NCI-H82 (cell line): ENCODE measurements at regions not wholly inside any gene's neighbourhood (a gene's known extent, or its start where the extent isn't known, plus 50 kb on each side); places are given as distances from the start of the nearest gene placed in this dataset.

ENCODE experiments used
- DNase-seq: peaks from one replicate; lab custom pipeline; 2025; lab: John Stamatoyannopoulos, UW

GRCh38 chr3:176794406-176794805, 402.9 kb downstream of the TBL1XR1 start:
- no peak for DNase-seq

- no peak for DNase-seq
Measured at GRCh38 chr3:176789947-176790346, 407.3 kb downstream of the TBL1XR1 start.

DNA sequence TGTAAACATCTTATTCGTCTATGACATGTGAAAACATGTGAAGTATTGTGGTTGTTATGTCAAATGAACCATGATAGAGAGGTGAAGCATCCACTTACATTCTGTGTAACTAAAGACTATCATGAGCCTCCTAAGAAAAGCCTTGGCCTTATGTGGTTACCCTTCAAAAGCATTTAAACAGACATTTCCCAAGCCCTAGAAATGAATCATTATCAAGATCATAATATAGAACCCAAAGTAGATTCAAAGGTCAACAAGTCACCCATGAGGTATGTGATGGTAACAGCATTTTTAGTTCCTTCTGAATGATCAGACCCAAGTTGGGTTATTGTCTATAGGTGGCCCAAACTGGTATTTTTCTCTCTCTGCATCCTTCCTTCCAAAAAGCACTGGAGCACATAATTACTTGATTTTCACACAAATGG, 408.0 kb downstream of the TBL1XR1 start:
- DNase-seq, result no peak

GRCh38 chr3:176787506-176787905, 409.8 kb downstream of the TBL1XR1 start:
- peak; percentile 19 for DNase-seq

- no peak for DNase-seq
Measured at GRCh38 chr3:176785171-176785570, 412.1 kb downstream of the TBL1XR1 start.

GRCh38 chr3:176780766-176781165, 416.5 kb downstream of the TBL1XR1 start:
- no peak for DNase-seq

GRCh38 chr3:176776622-176777175, 420.6 kb downstream of the TBL1XR1 start:
- DNase-seq, result no peak

DNA sequence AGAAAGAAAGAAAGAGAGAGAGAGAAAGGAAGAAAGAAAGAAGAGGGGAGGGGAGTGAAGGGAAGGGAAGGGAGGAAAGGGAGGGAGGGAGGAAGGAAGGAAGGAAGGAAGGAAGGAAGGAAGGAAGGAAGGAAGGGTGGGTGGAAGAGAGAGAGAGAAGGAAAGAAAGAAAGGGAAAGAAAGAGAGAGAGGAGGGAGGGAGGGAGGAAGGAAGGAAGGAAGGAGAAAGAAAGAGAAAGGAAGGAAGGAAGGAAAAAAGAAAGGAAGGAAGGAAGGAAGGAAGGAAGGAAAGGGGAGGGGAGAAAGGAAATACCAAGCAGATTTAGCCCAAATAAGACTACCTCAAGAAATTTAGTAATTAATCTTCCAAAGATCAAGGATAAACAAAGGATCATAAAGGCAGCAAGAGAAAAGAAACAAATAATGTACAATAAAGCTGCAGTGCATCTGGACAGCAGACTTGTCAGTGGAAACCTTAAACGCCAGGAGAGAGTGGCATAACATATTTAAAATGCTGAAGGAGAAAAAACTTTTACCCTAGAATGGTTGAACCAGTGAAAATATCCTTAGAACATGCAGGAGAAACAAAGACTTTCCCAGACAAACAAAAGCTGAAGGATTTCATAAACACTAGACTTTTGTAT, 427.6 kb downstream of the TBL1XR1 start:
- no peak for DNase-seq

- DNase-seq, result no peak
Measured at GRCh38 chr3:176767385-176767784, 429.9 kb downstream of the TBL1XR1 start.

DNA sequence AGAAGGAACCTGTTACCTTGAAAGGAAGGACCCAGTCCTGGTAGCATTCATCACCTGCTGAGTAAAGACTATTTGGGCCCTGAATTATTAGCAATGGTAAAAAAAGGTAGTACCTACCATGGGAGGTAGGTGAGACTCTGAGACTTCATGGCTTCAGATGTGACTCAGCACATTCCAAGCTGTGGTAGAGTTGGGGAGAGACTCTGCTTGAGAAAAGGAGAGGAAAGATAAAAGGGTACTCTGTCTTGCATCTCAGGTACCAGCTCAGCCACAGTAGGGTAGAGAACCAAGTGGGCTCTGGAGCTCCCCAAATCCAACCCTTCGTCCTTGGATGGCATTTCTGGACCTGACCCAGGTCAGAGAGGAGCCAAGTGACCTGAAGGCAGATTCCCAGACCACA, 430.4 kb downstream of the TBL1XR1 start:
- no peak for DNase-seq

- DNase-seq, result no peak
Measured at GRCh38 chr3:176765382-176765900, 431.8 kb downstream of the TBL1XR1 start.

GRCh38 chr3:176759815-176760506, 437.3 kb downstream of the TBL1XR1 start:
- DNase-seq, result no peak

DNA sequence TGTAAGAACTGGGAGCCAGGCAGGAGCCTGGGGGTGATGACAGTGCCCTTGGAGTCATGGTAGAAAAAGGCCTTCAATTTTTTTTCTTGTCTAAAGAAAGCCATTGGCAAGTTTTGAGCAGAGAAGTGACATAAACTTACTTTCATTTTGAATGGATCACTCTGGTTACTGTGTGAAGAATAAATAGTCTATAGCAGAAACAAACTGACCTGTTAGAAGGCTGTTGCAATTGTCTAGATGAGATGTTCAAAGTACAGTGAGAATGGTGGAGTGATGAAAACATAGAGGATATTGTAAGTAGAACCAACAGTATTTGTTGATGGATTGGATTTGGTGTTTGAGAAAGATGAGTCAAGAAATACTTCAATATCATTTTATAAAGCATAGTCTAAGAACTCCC, 439.9 kb downstream of the TBL1XR1 start:
- no peak for DNase-seq

DNA sequence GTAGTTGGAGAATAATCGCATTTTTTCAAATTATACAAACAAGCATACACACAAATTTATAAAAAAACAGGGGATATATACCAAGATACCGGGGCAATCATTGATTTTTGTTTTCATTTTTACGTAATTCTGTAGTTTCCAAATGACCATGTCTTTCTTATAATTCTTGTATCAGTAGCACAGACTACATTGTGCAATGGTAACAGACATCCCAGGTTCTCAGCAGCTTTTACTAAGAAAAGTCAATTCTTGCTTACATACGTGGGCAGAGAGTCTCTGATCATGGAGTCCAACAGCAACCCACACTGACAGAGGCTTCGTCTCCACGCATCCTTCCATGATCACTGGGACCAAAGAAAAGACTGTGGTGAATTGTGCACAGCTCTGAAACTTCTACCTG, 441.3 kb downstream of the TBL1XR1 start:
- no peak for DNase-seq

GRCh38 chr3:176755552-176755951, 441.7 kb downstream of the TBL1XR1 start:
- DNase-seq, result no peak

GRCh38 chr3:176741664-176742047, 455.6 kb downstream of the TBL1XR1 start:
- no peak for DNase-seq

- no peak for DNase-seq
Measured at GRCh38 chr3:176740906-176741663, 456.2 kb downstream of the TBL1XR1 start.

DNA sequence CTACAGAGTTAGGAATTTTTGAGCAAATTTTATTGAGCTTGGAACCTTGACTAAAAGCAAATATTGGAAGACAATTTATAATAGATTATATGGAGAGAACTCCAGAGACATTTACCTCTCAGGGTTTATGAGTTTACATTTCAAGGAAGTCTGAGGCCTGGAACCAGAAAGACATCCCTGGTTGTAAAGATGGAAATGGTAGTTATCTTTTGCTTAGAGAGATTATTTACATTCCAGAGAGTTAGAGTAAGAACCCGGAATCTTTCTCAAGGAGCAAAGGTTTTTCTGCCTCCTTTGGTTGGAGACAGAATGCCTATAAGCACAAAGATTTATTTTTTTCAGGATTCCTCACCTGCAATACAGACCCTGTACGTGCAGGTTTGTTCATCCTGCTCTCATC, 458.1 kb downstream of the TBL1XR1 start:
- DNase-seq, result no peak

DNA sequence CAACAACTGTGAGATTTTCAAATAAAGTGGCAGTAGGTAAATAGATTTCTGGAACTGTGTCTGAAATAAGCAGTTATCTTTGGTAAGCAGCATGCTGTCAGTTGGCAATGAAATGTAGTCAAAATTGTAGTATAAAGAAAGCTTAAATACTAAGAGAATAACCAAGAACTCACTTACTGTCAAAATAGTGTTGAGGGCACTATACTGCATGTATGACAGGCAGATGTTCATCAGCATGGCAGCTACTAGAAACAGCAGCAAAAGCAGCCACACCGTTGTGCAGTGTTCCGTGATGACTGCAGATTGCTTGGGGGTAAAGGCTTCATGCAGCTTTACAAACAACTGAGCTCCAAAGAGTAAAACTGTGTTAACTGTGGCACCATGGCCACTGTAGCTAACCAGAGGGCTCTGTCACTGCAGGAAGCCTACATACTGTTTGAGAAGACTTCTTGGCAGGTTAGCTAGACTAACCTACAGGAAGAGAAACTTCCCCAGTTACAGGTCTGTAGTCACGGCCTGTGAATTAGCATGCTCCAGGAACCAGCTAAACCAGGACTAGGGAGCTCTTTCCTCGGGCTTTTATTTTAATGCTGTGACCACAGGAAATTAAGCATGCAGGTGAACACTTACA, 459.7 kb downstream of the TBL1XR1 start:
- DNase-seq, result no peak

GRCh38 chr3:176734146-176734545, 463.1 kb downstream of the TBL1XR1 start:
- no peak for DNase-seq

DNA sequence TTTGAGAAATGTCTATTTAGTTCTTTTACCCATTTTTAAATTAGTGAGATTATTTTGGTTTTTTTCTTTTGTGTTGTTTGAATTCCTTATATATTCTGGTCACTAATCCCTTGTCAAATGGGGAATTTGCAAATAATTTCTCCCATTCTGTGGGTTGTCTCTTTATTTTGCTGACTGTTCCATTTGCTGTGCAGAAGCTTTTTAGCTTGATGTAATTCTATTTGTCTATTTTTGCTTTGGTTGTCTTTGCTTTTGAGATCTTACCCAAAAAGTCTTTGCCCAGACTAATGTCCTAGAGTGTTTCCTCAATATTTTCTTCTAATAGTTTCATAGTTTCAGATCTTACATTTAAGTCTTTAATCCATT, 472.9 kb downstream of the TBL1XR1 start:
- DNase-seq, result no peak

DNA sequence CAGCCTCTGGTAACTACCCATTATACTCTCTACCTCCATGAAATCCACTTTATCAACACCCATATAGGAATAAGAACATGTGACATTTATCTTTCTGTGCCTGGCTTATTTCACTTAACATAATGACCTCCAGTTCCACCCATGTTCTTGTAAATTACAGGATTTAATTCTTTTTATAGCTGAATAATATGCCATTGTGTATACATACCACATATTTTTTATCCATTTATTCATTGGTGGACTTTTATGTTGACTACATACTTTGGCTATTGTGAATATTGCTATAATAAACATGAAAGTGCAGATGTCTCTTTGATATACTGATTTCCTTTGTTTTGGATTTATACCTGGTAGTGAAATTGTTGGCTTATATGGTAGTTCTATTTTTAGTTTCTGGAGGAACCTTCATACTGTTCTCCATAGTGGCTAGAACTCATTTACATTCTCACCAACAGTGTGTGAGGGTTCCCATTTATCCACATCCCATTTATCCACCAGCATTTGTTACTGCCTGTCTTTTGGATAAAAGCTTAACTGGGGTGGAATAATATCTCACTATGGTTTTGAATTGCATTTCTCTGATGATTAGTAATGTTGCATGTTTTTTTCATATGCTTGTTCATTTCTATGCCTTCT, 473.4 kb downstream of the TBL1XR1 start:
- DNase-seq, result no peak
